NCI-H774 (cell line): ENCODE measurements at regions not wholly inside any gene's neighbourhood (a gene's known extent, or its start where the extent isn't known, plus 50 kb on each side); places are given as distances from the start of the nearest gene placed in this dataset.
"Not testable (repeated sequence)": the region's sequence is repeated elsewhere in the genome, so short reads cannot be mapped to it uniquely, and the experiment has no call there.

Source experiments
- DNase-seq: peaks from one replicate; lab custom pipeline; 2025; lab: John Stamatoyannopoulos, UW

- DNase-seq = no peak
Measured at GRCh38 chr13:53276265-53276664, 247.7 kb downstream of the OLFM4 start.

- DNase-seq = no peak
Measured at GRCh38 chr13:53281677-53282076, 253.1 kb downstream of the OLFM4 start.

GRCh38 chr13:53285896-53286430 is 257.4 kb downstream of the OLFM4 start:
- DNase-seq = no peak

GRCh38 chr13:53298396-53298795 is 269.8 kb downstream of the OLFM4 start:
- no peak for DNase-seq

- DNase-seq = no peak
Measured at GRCh38 chr13:53301449-53301848, 272.8 kb downstream of the OLFM4 start.

GRCh38 chr13:53305419-53305818 is 276.8 kb downstream of the OLFM4 start:
- DNase-seq = not testable (repeated sequence)

- DNase-seq = no peak
Measured at GRCh38 chr13:53310786-53311185, 282.2 kb downstream of the OLFM4 start.

GRCh38 chr13:53311561-53311960 is 282.9 kb downstream of the OLFM4 start:
- no peak for DNase-seq

GRCh38 chr13:53321296-53321801 is 292.7 kb downstream of the OLFM4 start:
- no peak for DNase-seq

GRCh38 chr13:53324656-53325055 is 296.0 kb downstream of the OLFM4 start:
- DNase-seq = no peak

GRCh38 chr13:53326716-53327115 is 298.1 kb downstream of the OLFM4 start:
- DNase-seq = no peak

GRCh38 chr13:53327680-53328315 is 299.2 kb downstream of the OLFM4 start:
- DNase-seq = no peak

GRCh38 chr13:53336441-53337160 is 308.0 kb downstream of the OLFM4 start:
- no peak for DNase-seq

- no peak for DNase-seq
Measured at GRCh38 chr13:53338760-53339159, 310.1 kb downstream of the OLFM4 start.

- no peak for DNase-seq
Measured at GRCh38 chr13:53340505-53341143, 312.0 kb downstream of the OLFM4 start.

GRCh38 chr13:53341144-53341510 is 312.5 kb downstream of the OLFM4 start:
- no peak for DNase-seq

- DNase-seq = no peak
Measured at GRCh38 chr13:53342623-53343360, 314.2 kb downstream of the OLFM4 start.

GRCh38 chr13:53343361-53343744 is 314.7 kb downstream of the OLFM4 start:
- DNase-seq = no peak

GRCh38 chr13:53351021-53351420 is 322.4 kb downstream of the OLFM4 start:
- no peak for DNase-seq

GRCh38 chr13:53357582-53357981 is 329.0 kb downstream of the OLFM4 start:
- no peak for DNase-seq

GRCh38 chr13:53368948-53369347 is 340.3 kb downstream of the OLFM4 start:
- DNase-seq = no peak

GRCh38 chr13:53379485-53379884 is 350.9 kb downstream of the OLFM4 start:
- no peak for DNase-seq
